H9 (cell line): ENCODE measurements at regions not wholly inside any gene's neighbourhood (a gene's known extent, or its start where the extent isn't known, plus 50 kb on each side); places are given as distances from the start of the nearest gene placed in this dataset.

ENCODE experiments used
- DNase-seq: peaks from one replicate; pipeline ENCODE4 v3.0.0-alpha.2; 2017
- H2AFZ ChIP-seq: one replicate; pipeline ENCODE4 v1.6.1; 2013; ENCODE audit warnings: mild to moderate bottlenecking, low read length, control low read depth, moderate library complexity
- H2AK5ac ChIP-seq: 2 replicates; pipeline ENCODE4 v1.6.1; 2013; ENCODE audit warnings: low read length, control low read depth, mixed read lengths; ENCODE audit not compliant: insufficient read length
- H2BK120ac ChIP-seq: one replicate; pipeline ENCODE4 v1.6.1; 2013; ENCODE audit warnings: low read depth, mild to moderate bottlenecking, low read length, control low read depth, inconsistent platforms; ENCODE audit not compliant: poor library complexity, severe bottlenecking
- H2BK12ac ChIP-seq: 2 replicates; pipeline ENCODE4 v1.6.1; 2013; ENCODE audit warnings: low read length, control low read depth, mixed read lengths, low read depth; ENCODE audit not compliant: insufficient read length
- H2BK15ac ChIP-seq: 2 replicates; pipeline ENCODE4 v1.6.1; 2013; ENCODE audit warnings: low read depth, low read length, control low read depth
- H2BK20ac ChIP-seq: one replicate; pipeline ENCODE4 v1.6.1; 2013; ENCODE audit warnings: low read depth, mild to moderate bottlenecking, low read length, control low read depth, inconsistent platforms; ENCODE audit not compliant: poor library complexity, severe bottlenecking
- H2BK5ac ChIP-seq: 2 replicates; pipeline ENCODE4 v1.6.1; 2013; ENCODE audit warnings: low read length, control low read depth, mixed read lengths; ENCODE audit not compliant: insufficient read length
- H3K14ac ChIP-seq: 2 replicates; pipeline ENCODE4 v1.6.1; 2013; ENCODE audit warnings: low read length, control low read depth; ENCODE audit not compliant: insufficient read depth
- H3K18ac ChIP-seq: 2 replicates; pipeline ENCODE4 v1.6.1; 2013; ENCODE audit warnings: low read depth, mild to moderate bottlenecking, mixed read lengths, low read length, control low read depth; ENCODE audit not compliant: insufficient read length
- H3K23ac ChIP-seq: 2 replicates; pipeline ENCODE4 v1.6.1; 2013; ENCODE audit warnings: low read length, control low read depth, mixed read lengths, low read depth; ENCODE audit not compliant: insufficient read length
- H3K23me2 ChIP-seq: 2 replicates; pipeline ENCODE4 v1.6.1; 2013; ENCODE audit warnings: low read depth, mild to moderate bottlenecking, mixed read lengths, low read length, control low read depth; ENCODE audit not compliant: insufficient read length, poor library complexity, severe bottlenecking
- H3K27ac ChIP-seq: 2 replicates; pipeline ENCODE4 v1.5.1; 2013; ENCODE audit warnings: low read length, control low read depth, mixed read lengths, low read depth; ENCODE audit not compliant: insufficient read length
- H3K27me3 ChIP-seq: 2 replicates; pipeline ENCODE4 v1.6.1; 2013; ENCODE audit warnings: low read length, control low read depth, inconsistent platforms; ENCODE audit not compliant: insufficient read depth
- H3K4ac ChIP-seq: 2 replicates; pipeline ENCODE4 v1.6.1; 2013; ENCODE audit warnings: low read depth, mild to moderate bottlenecking, control low read depth, inconsistent platforms, low read length, moderate library complexity
- H3K4me1 ChIP-seq: 2 replicates; pipeline ENCODE4 v1.6.1; 2013; ENCODE audit warnings: low read length, control low read depth, inconsistent platforms; ENCODE audit not compliant: insufficient read depth
- H3K4me2 ChIP-seq: 2 replicates; pipeline ENCODE4 v1.6.1; 2013; ENCODE audit warnings: low read length, control low read depth, mixed read lengths; ENCODE audit not compliant: insufficient read length, insufficient read depth
- H3K56ac ChIP-seq: 2 replicates; pipeline ENCODE4 v1.6.1; 2013; ENCODE audit warnings: low read depth, mild to moderate bottlenecking, mixed read lengths, low read length, control low read depth; ENCODE audit not compliant: insufficient read length
- H3K79me1 ChIP-seq: 2 replicates; pipeline ENCODE4 v1.6.1; 2013; ENCODE audit warnings: low read depth, mild to moderate bottlenecking, moderate library complexity, low read length, control low read depth, inconsistent platforms; ENCODE audit not compliant: insufficient read depth, poor library complexity, severe bottlenecking
- H3K79me2 ChIP-seq: 2 replicates; pipeline ENCODE4 v1.6.1; 2013; ENCODE audit warnings: low read length, control low read depth, inconsistent platforms; ENCODE audit not compliant: insufficient read depth
- H3K9ac ChIP-seq: 2 replicates; pipeline ENCODE4 v1.6.1; 2013; ENCODE audit warnings: low read length, control low read depth, mixed read lengths; ENCODE audit not compliant: insufficient read length; ENCODE audit errors: extremely low read depth
- H3K9me3 ChIP-seq: one replicate; pipeline ENCODE4 v1.6.1; 2013; ENCODE audit warnings: low read depth, low read length, inconsistent platforms; ENCODE audit not compliant: control insufficient read depth
- H3T11ph ChIP-seq: one replicate; pipeline ENCODE4 v1.6.1; 2013; ENCODE audit warnings: mild to moderate bottlenecking, low read length, control low read depth, inconsistent platforms
- H4K20me1 ChIP-seq: one replicate; pipeline ENCODE4 v1.6.1; 2013; ENCODE audit not compliant: control insufficient read depth, insufficient read length, insufficient read depth
- H4K5ac ChIP-seq: 2 replicates; pipeline ENCODE4 v1.6.1; 2013; ENCODE audit warnings: low read depth, mild to moderate bottlenecking, mixed read lengths, low read length, control low read depth; ENCODE audit not compliant: insufficient read length
- H4K8ac ChIP-seq: replicated peaks from 2 replicates; pipeline ENCODE4 v1.6.1; 2013; ENCODE audit warnings: low read length, control low read depth, mixed read lengths, low read depth; ENCODE audit not compliant: insufficient read length
- H4K91ac ChIP-seq: 2 replicates; pipeline ENCODE4 v1.6.1; 2013; ENCODE audit warnings: low read depth, mild to moderate bottlenecking, moderate library complexity, mixed read lengths, low read length, control low read depth; ENCODE audit not compliant: insufficient read length
- H3K27ac Mint-ChIP-seq, 3 experiments: 2 replicates in 2 of 3; 3 replicates in 1 of 3; pipeline ENCODE4 v1.8.0; 2020 to 2021; ENCODE audit warnings: mixed read lengths in 3 of 3, mild to moderate bottlenecking in 1 of 3, moderate library complexity in 1 of 3
- H3K27me3 Mint-ChIP-seq: 2 replicates; pipeline ENCODE4 v1.8.0; 2021; ENCODE audit warnings: low read depth, mild to moderate bottlenecking, moderate library complexity, mixed read lengths
- H3K36me3 Mint-ChIP-seq, 3 experiments: 2 replicates in 2 of 3; 3 replicates in 1 of 3; pipeline ENCODE4 v1.8.0; 2020 to 2021; ENCODE audit warnings: low read depth in 3 of 3, mixed read lengths in 3 of 3; ENCODE audit not compliant: insufficient read depth in 1 of 3
- H3K4me1 Mint-ChIP-seq, 2 experiments: 2 replicates each; pipeline ENCODE4 v1.8.0; 2020; ENCODE audit warnings: mixed read lengths in 2 of 2
- H3K4me3 Mint-ChIP-seq, 2 experiments: 2 replicates in 1 of 2; 3 replicates in 1 of 2; pipeline ENCODE4 v1.8.0; 2020 to 2021; ENCODE audit warnings: mild to moderate bottlenecking in 2 of 2, mixed read lengths in 2 of 2, moderate library complexity in 1 of 2
- H3K9me3 Mint-ChIP-seq, 2 experiments: 2 replicates in 1 of 2; 3 replicates in 1 of 2; pipeline ENCODE4 v1.8.0; 2020; ENCODE audit warnings: mild to moderate bottlenecking in 2 of 2, mixed read lengths in 2 of 2, moderate library complexity in 1 of 2
- WGBS: extraction: QIAGEN DNeasy Blood & Tissue Kit; methylation state at CpG from one replicate; pipeline ENCODE4 v1.1.7; 2013; ENCODE audit warnings: missing lambda C conversion rate, low lambda C conversion rate, mixed read lengths; ENCODE audit not compliant: insufficient read length; ENCODE audit errors: extremely low coverage; 5-methylcytosine and 5-hydroxymethylcytosine counted together
- TF ChIP-seq, protein P1 (sequence below): fragments of 200-600 bp; sonication (generic); conservative IDR thresholded peaks from 3 replicates; pipeline ENCODE4 v1.8.0; 2021; ENCODE audit warnings: antibody characterized with exemption, mild to moderate bottlenecking

GRCh38 chr6:170185175-170185978, 105.5 kb downstream of the DLL1 start:
- Mint-ChIP-seq H3K27ac (no peak overlapping the region), H3K4me3 (no peak overlapping the region), H3K4me1 (no peaks in the 10 kb centered on the region), H3K27me3 (peaks cover 17% of the 10 kb centered on the region), H3K9me3 (peaks cover 5 to 8% of the 10 kb centered on the region in 2 experiments; a peak in 4 of 5 replicates), H3K36me3 (peaks cover 0 to 5% (median 3%) of the 10 kb centered on the region in 3 experiments; a peak in 5 of 7 replicates)
- no CpG with 5 or more reads among the region's 29 CpGs for WGBS
- no peaks in the 10 kb centered on the region for H3K79me1 ChIP-seq
- H2BK12ac ChIP-seq = no peak overlapping the region
- H4K20me1 ChIP-seq = no peaks in the 10 kb centered on the region
- H2AFZ ChIP-seq = no peak overlapping the region
- no peak overlapping the region for H3K14ac ChIP-seq
- H3K4me1 ChIP-seq = no peaks in the 10 kb centered on the region
- H3K4me2 ChIP-seq = no peak overlapping the region
- DNase-seq = no peak
- H3K23ac ChIP-seq = no peak overlapping the region
- no peak overlapping the region for H2BK15ac ChIP-seq
- no peak overlapping the region for H3K27ac ChIP-seq
- no peak overlapping the region for H4K91ac ChIP-seq
- H3T11ph ChIP-seq = no peak overlapping the region
- no peaks in the 10 kb centered on the region for H3K27me3 ChIP-seq
- no peak overlapping the region for H2BK120ac ChIP-seq
- no peak overlapping the region for H2BK5ac ChIP-seq
- H3K56ac ChIP-seq = no peak overlapping the region
- H4K5ac ChIP-seq = no peak overlapping the region
- H3K9me3 ChIP-seq = no peaks in the 10 kb centered on the region
- H4K8ac ChIP-seq = no peak overlapping the region
- TF ChIP-seq, protein P1, sequence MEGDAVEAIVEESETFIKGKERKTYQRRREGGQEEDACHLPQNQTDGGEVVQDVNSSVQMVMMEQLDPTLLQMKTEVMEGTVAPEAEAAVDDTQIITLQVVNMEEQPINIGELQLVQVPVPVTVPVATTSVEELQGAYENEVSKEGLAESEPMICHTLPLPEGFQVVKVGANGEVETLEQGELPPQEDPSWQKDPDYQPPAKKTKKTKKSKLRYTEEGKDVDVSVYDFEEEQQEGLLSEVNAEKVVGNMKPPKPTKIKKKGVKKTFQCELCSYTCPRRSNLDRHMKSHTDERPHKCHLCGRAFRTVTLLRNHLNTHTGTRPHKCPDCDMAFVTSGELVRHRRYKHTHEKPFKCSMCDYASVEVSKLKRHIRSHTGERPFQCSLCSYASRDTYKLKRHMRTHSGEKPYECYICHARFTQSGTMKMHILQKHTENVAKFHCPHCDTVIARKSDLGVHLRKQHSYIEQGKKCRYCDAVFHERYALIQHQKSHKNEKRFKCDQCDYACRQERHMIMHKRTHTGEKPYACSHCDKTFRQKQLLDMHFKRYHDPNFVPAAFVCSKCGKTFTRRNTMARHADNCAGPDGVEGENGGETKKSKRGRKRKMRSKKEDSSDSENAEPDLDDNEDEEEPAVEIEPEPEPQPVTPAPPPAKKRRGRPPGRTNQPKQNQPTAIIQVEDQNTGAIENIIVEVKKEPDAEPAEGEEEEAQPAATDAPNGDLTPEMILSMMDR = no peak
- no peak overlapping the region for H3K4ac ChIP-seq
- no peak overlapping the region for H3K18ac ChIP-seq
- H3K79me2 ChIP-seq = no peaks in the 10 kb centered on the region
- no peak overlapping the region for H2AK5ac ChIP-seq
- H3K23me2 ChIP-seq = no peaks in the 10 kb centered on the region
- H3K9ac ChIP-seq = no peak overlapping the region
- no peak overlapping the region for H2BK20ac ChIP-seq
